ENCODE measurements at regions not wholly inside any gene's neighbourhood (a gene's known extent, or its start where the extent isn't known, plus 50 kb on each side); places are given as distances from the start of the nearest gene placed in this dataset.

- Histone ChIP-seq H3K4me3 (ENCODE audit: low read depth, low read length) (no peak overlapping the region), H3K27ac (ENCODE audit: low read depth, low read length) (no peak overlapping the region), H3K27me3 (ENCODE audit: control insufficient read depth, insufficient read depth, low read length) (no peaks in the 10 kb centered on the region), H3K9me3 (ENCODE audit: control insufficient read depth, insufficient read depth, low read length) (no peaks in the 10 kb centered on the region; the same call in 1 of the 2 replicates)
- CTCF ChIA-PET = no interaction called here
- TF ChIP-seq CTCF (IDR thresholded peaks at IDR 0.05; ENCODE audit: low read depth, low read length) = no peak
- DNase-seq (ENCODE audit: low read depth, low spot score) = no peak
- POLR2A ChIA-PET = no interaction called here
Observed at GRCh38 chr12:33721561-33721960, 281.9 kb upstream of the SYT10 start.

- no peak overlapping the region for H3K27ac ChIP-seq (ENCODE audit: low read depth, low read length)
Observed at GRCh38 chr12:33724867-33725266, 285.2 kb upstream of the SYT10 start.

GRCh38 chr12:33734871-33735270, 287.4 kb upstream of the ALG10 start:
- Histone ChIP-seq H3K9me3 (ENCODE audit: control insufficient read depth, insufficient read depth, low read length) (no peaks in the 10 kb centered on the region; the same call in 1 of the 2 replicates), H3K27ac (ENCODE audit: low read depth, low read length) (no peak overlapping the region), H3K27me3 (ENCODE audit: control insufficient read depth, insufficient read depth, low read length) (no peaks in the 10 kb centered on the region), H3K4me3 (ENCODE audit: low read depth, low read length) (no peak overlapping the region)
- POLR2A ChIA-PET = no interaction called here
- TF ChIP-seq CTCF (IDR thresholded peaks at IDR 0.05; ENCODE audit: low read depth, low read length) = no peak
- DNase-seq (ENCODE audit: low read depth, low spot score) = no peak
- CTCF ChIA-PET = no interaction called here

More at GRCh38 chr12:33724867-33725266, 285.2 kb upstream of the SYT10 start:
- ChIA-PET POLR2A (no interaction called here), CTCF (interaction anchor here (0.6 kb wide), 1 partner anchor 970 kb away, joined by 5 read pairs; no protein-coding TSS in a partner anchor)
- no peaks in the 10 kb centered on the region for H3K27me3 ChIP-seq (ENCODE audit: control insufficient read depth, insufficient read depth, low read length)
- DNase-seq (ENCODE audit: low read depth, low spot score) = no peak
- peaks cover 3% of the 10 kb centered on the region; the same call in 1 of the 2 replicates for H3K9me3 ChIP-seq (ENCODE audit: control insufficient read depth, insufficient read depth, low read length)
- H3K4me3 ChIP-seq (ENCODE audit: low read depth, low read length) = no peak overlapping the region
- TF ChIP-seq CTCF (IDR thresholded peaks at IDR 0.05; ENCODE audit: low read depth, low read length) = no peak

- H3K9me3 ChIP-seq (ENCODE audit: control insufficient read depth, insufficient read depth, low read length) = peaks cover 6% of the 10 kb centered on the region
- H3K27ac ChIP-seq (ENCODE audit: low read depth, low read length) = no peak overlapping the region
- no peaks in the 10 kb centered on the region for H3K27me3 ChIP-seq (ENCODE audit: control insufficient read depth, insufficient read depth, low read length)
- ChIA-PET CTCF (no interaction called here), POLR2A (no interaction called here)
- TF ChIP-seq CTCF (IDR thresholded peaks at IDR 0.05; ENCODE audit: low read depth, low read length) = no peak
- no peak overlapping the region for H3K4me3 ChIP-seq (ENCODE audit: low read depth, low read length)
- no peak for DNase-seq (ENCODE audit: low read depth, low spot score)
Observed at GRCh38 chr12:33752854-33753253, 269.4 kb upstream of the ALG10 start.

- no peaks in the 10 kb centered on the region for H3K27me3 ChIP-seq (ENCODE audit: control insufficient read depth, insufficient read depth, low read length)
- no peak overlapping the region for H3K27ac ChIP-seq (ENCODE audit: low read depth, low read length)
- no peak overlapping the region for H3K4me3 ChIP-seq (ENCODE audit: low read depth, low read length)
- ChIA-PET POLR2A (no interaction called here), CTCF (no interaction called here)
- DNase-seq (ENCODE audit: low read depth, low spot score) = no peak
- no peak for TF ChIP-seq CTCF (IDR thresholded peaks at IDR 0.05; ENCODE audit: low read depth, low read length)
- peaks cover 5% of the 10 kb centered on the region for H3K9me3 ChIP-seq (ENCODE audit: control insufficient read depth, insufficient read depth, low read length)
Observed at GRCh38 chr12:33757701-33758100, 264.6 kb upstream of the ALG10 start.
